CD14-positive monocyte (primary cell): ENCODE measurements at regions not wholly inside any gene's neighbourhood (a gene's known extent, or its start where the extent isn't known, plus 50 kb on each side); places are given as distances from the start of the nearest gene placed in this dataset.

Experiments
- DNase-seq, 3 donors: peaks; one replicate each; pipeline ENCODE4 v3.0.0-alpha.2; 2011 to 2022
- H2AFZ ChIP-seq: 2 replicates; pipeline ENCODE4 v1.6.0; 2012; ENCODE audit warnings: mild to moderate bottlenecking, low read depth, low read length, inconsistent platforms; ENCODE audit not compliant: insufficient read depth, poor library complexity, severe bottlenecking
- H3K27ac ChIP-seq, 2 donors: 1 replicate in 1 of 2; 2 replicates in 1 of 2; pipeline ENCODE4 v1.5.1; 2012 to 2013; ENCODE audit warnings: low read length in 2 of 2, control low read depth in 1 of 2, inconsistent platforms in 1 of 2, low read depth in 1 of 2, mild to moderate bottlenecking in 1 of 2
- H3K27me3 ChIP-seq, 2 donors: one replicate each; pipeline versions ENCODE4 v1.6.0 to v1.6.1; 2011 to 2013; ENCODE audit warnings: low read length in 2 of 2; ENCODE audit not compliant: control insufficient read depth in 2 of 2, insufficient read depth in 2 of 2
- H3K36me3 ChIP-seq, 2 donors: replicated peaks in 1 of 2; 1 replicate in 1 of 2; 2 replicates in 1 of 2; pipeline versions ENCODE4 v1.5.1 to v1.6.1; 2012 to 2013; ENCODE audit warnings: low read length in 2 of 2, control low read depth in 1 of 2, inconsistent platforms in 1 of 2, mild to moderate bottlenecking in 1 of 2; ENCODE audit not compliant: insufficient read depth in 2 of 2, control insufficient read depth in 1 of 2
- H3K4me1 ChIP-seq, 2 donors: 1 replicate in 1 of 2; 2 replicates in 1 of 2; pipeline versions ENCODE4 v1.5.1 to v1.6.1; 2012 to 2013; ENCODE audit warnings: low read length in 2 of 2, control low read depth in 1 of 2, inconsistent platforms in 1 of 2, mild to moderate bottlenecking in 1 of 2, moderate library complexity in 1 of 2; ENCODE audit not compliant: insufficient read depth in 2 of 2, control insufficient read depth in 1 of 2
- H3K4me2 ChIP-seq: replicated peaks from 2 replicates; pipeline ENCODE3; 2012; ENCODE audit warnings: low read length, moderate library complexity, mild to moderate bottlenecking; ENCODE audit not compliant: poor library complexity, severe bottlenecking; ENCODE audit errors: extremely low read depth
- H3K4me3 ChIP-seq, 3 experiments: fragments of 200-600 bp in 1 of 3; sonication (generic) in 1 of 3; replicated peaks in 1 of 3; 1 replicate in 2 of 3; 2 replicates in 1 of 3; pipeline ENCODE4 v1.5.1; 2011 to 2013; ENCODE audit warnings: low read length in 3 of 3, mild to moderate bottlenecking in 3 of 3, control low read depth in 2 of 3, low read depth in 2 of 3, inconsistent platforms in 1 of 3, moderate library complexity in 1 of 3
- H3K79me2 ChIP-seq: 2 replicates; pipeline ENCODE4 v1.6.0; 2012; ENCODE audit warnings: mild to moderate bottlenecking, control low read depth, inconsistent platforms, low read length, moderate library complexity; ENCODE audit not compliant: insufficient read depth
- H3K9ac ChIP-seq: 2 replicates; pipeline ENCODE4 v1.6.0; 2017; ENCODE audit warnings: low read length, mild to moderate bottlenecking; ENCODE audit not compliant: insufficient read depth, poor library complexity, severe bottlenecking
- H3K9me3 ChIP-seq, 2 donors: replicated peaks in 1 of 2; 1 replicate in 1 of 2; 2 replicates in 1 of 2; pipeline versions ENCODE4 v1.5.1 to v1.6.1; 2012 to 2013; ENCODE audit warnings: low read length in 2 of 2, control low read depth in 1 of 2; ENCODE audit not compliant: control insufficient read depth in 1 of 2, insufficient read depth in 1 of 2
- H4K20me1 ChIP-seq: 2 replicates; pipeline ENCODE4 v1.6.0; 2012; ENCODE audit warnings: mild to moderate bottlenecking, low read length, control low read depth, moderate library complexity; ENCODE audit not compliant: insufficient read depth
- H3K27ac Mint-ChIP-seq, 7 donors: one replicate each; pipeline ENCODE4 v1.8.0; 2020; ENCODE audit warnings: mild to moderate bottlenecking in 7 of 7, mixed read lengths in 7 of 7, moderate library complexity in 6 of 7, inconsistent platforms in 2 of 7
- H3K27me3 Mint-ChIP-seq, 3 donors: one replicate each; pipeline ENCODE4 v1.8.0; 2021 to 2022; ENCODE audit warnings: low read depth in 3 of 3, mild to moderate bottlenecking in 3 of 3, mixed read lengths in 3 of 3, moderate library complexity in 3 of 3, inconsistent platforms in 1 of 3
- H3K36me3 Mint-ChIP-seq, 2 donors: one replicate each; pipeline ENCODE4 v1.8.0; 2020; ENCODE audit warnings: mixed read lengths in 2 of 2, inconsistent platforms in 1 of 2, mild to moderate bottlenecking in 1 of 2
- H3K4me1 Mint-ChIP-seq: one replicate; pipeline ENCODE4 v1.8.0; 2020; ENCODE audit warnings: mild to moderate bottlenecking, mixed read lengths
- H3K4me3 Mint-ChIP-seq, 2 donors: one replicate each; pipeline ENCODE4 v1.8.0; 2020; ENCODE audit warnings: mild to moderate bottlenecking in 2 of 2, mixed read lengths in 2 of 2, moderate library complexity in 1 of 2
- H3K9me3 Mint-ChIP-seq, 7 donors: one replicate each; pipeline ENCODE4 v1.8.0; 2020 to 2022; ENCODE audit warnings: mixed read lengths in 7 of 7, mild to moderate bottlenecking in 6 of 7, moderate library complexity in 6 of 7, inconsistent platforms in 2 of 7
- WGBS: methylation state at CpG from one replicate; pipeline ENCODE4 v1.1.5; 2013; ENCODE audit warnings: missing lambda C conversion rate; ENCODE audit not compliant: insufficient coverage; 5-methylcytosine and 5-hydroxymethylcytosine counted together
- intact Hi-C, 2 donors: fragments of 100-400 bp; cut with micrococcal nuclease; formaldehyde crosslinking; loops; one replicate each; pipeline versions ENCODE4 v1.15.0 to v1.15.1; 2023
- TF ChIP-seq, protein P1 (sequence below): fragments of 200-600 bp; IDR thresholded peaks from one replicate; pipeline ENCODE4 v1.8.0; 2022; ENCODE audit warnings: antibody characterized with exemption, mild to moderate bottlenecking

DNA sequence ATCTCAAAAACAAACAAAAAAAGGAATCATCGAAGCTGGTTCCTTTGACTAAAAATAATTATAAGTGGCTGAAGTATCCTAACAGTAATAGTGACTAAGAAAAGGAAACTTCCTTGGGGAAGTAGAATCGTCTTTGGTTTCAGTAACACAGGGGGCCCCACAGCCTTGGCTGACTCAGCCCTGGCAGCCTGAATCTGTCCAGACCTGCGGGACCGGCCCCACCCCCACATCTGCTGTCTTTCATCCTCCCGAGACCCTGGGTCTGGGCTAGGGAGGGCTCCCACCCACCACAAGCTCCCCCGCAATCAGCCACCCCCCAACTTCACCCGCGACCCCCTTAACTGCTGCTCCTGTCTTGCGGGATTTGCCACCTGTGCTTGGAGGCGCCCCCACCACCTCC, 1452.6 kb upstream of the ACVR2A start:
- Histone ChIP-seq H3K4me2 (no peak overlapping the region), H3K4me3 (no peak overlapping the region), H3K27me3 (peaks cover 0 to 4% of the 10 kb centered on the region in 2 donors), H2AFZ (no peak overlapping the region), H3K9ac (no peak overlapping the region), H3K79me2 (no peaks in the 10 kb centered on the region), H3K36me3 (no peaks in the 10 kb centered on the region), H3K27ac (no peak overlapping the region), H4K20me1 (no peaks in the 10 kb centered on the region), H3K9me3 (no peaks in the 10 kb centered on the region), H3K4me1 (peaks cover 7% of the 10 kb centered on the region in 2 donors)
- peaks cover 0 to 16% (median 3%) of the 10 kb centered on the region in 7 donors for H3K9me3 Mint-ChIP-seq
- H3K27me3 Mint-ChIP-seq: peaks cover 0 to 4% (median 3%) of the 10 kb centered on the region in 3 donors
- H3K27ac Mint-ChIP-seq: no peak overlapping the region
- peaks cover 12% of the 10 kb centered on the region for H3K4me1 Mint-ChIP-seq
- 28% methylated on average over 3 of the region's 10 CpGs for WGBS
- no peaks in the 10 kb centered on the region for H3K36me3 Mint-ChIP-seq
- intact Hi-C loops: no loop called here
- TF ChIP-seq, protein P1, sequence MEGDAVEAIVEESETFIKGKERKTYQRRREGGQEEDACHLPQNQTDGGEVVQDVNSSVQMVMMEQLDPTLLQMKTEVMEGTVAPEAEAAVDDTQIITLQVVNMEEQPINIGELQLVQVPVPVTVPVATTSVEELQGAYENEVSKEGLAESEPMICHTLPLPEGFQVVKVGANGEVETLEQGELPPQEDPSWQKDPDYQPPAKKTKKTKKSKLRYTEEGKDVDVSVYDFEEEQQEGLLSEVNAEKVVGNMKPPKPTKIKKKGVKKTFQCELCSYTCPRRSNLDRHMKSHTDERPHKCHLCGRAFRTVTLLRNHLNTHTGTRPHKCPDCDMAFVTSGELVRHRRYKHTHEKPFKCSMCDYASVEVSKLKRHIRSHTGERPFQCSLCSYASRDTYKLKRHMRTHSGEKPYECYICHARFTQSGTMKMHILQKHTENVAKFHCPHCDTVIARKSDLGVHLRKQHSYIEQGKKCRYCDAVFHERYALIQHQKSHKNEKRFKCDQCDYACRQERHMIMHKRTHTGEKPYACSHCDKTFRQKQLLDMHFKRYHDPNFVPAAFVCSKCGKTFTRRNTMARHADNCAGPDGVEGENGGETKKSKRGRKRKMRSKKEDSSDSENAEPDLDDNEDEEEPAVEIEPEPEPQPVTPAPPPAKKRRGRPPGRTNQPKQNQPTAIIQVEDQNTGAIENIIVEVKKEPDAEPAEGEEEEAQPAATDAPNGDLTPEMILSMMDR: no peak
- H3K4me3 Mint-ChIP-seq: peak overlapping the region in 1 of 2 donors; percentile 60
- DNase-seq: peak in 1 of 3 donors; percentile 16

DNA sequence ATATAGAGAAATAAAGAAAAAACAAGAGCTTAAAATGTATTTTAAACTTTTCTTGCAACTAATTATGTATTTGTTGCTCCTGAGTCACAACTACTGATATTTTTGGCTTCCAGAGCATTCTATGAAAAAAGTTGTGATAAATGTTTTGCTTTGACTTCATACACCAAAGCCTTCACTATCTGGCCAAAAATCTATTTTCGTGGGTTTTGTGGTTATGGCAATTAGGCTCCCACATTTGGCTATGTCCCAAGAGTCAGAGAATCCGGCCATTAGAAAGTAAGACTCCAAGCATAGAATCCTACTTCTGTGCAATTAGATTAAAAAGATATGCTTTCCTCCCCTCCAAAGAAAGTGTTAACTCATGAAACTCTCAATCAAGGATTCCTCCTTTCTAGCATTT, 1456.1 kb upstream of the ACVR2A start:
- Histone ChIP-seq H3K4me1 (peaks cover 7 to 12% of the 10 kb centered on the region in 2 donors), H3K27ac (no peak overlapping the region), H2AFZ (no peak overlapping the region), H3K79me2 (no peaks in the 10 kb centered on the region), H4K20me1 (no peaks in the 10 kb centered on the region), H3K9me3 (no peaks in the 10 kb centered on the region), H3K36me3 (no peaks in the 10 kb centered on the region), H3K9ac (no peak overlapping the region), H3K4me2 (no peak overlapping the region), H3K27me3 (peaks cover 0 to 4% of the 10 kb centered on the region in 2 donors), H3K4me3 (no peak overlapping the region)
- intact Hi-C loops: no loop called here
- TF ChIP-seq, protein P1: no peak
- WGBS: no CpG with 5 or more reads among the region's 2 CpGs
- H3K36me3 Mint-ChIP-seq: no peaks in the 10 kb centered on the region
- peaks cover 0 to 2% (median 2%) of the 10 kb centered on the region in 3 donors for H3K27me3 Mint-ChIP-seq
- peaks cover 27% of the 10 kb centered on the region for H3K4me1 Mint-ChIP-seq
- DNase-seq: no peak
- H3K27ac Mint-ChIP-seq: no peak overlapping the region
- H3K4me3 Mint-ChIP-seq: no peak overlapping the region
- H3K9me3 Mint-ChIP-seq: peaks cover 0 to 11% (median 3%) of the 10 kb centered on the region in 7 donors
